SKM-1 treated with dmso at 0.1 percent for 144 hours (cell line): ENCODE measurements at regions not wholly inside any gene's neighbourhood (a gene's known extent, or its start where the extent isn't known, plus 50 kb on each side); places are given as distances from the start of the nearest gene placed in this dataset.
"Not testable (repeated sequence)": the region's sequence is repeated elsewhere in the genome, so short reads cannot be mapped to it uniquely, and the experiment has no call there.

Experiments
- DNase-seq: peaks from one replicate; lab custom pipeline; 2025; ENCODE audit not compliant: unreplicated experiment; lab: John Stamatoyannopoulos, UW

DNA sequence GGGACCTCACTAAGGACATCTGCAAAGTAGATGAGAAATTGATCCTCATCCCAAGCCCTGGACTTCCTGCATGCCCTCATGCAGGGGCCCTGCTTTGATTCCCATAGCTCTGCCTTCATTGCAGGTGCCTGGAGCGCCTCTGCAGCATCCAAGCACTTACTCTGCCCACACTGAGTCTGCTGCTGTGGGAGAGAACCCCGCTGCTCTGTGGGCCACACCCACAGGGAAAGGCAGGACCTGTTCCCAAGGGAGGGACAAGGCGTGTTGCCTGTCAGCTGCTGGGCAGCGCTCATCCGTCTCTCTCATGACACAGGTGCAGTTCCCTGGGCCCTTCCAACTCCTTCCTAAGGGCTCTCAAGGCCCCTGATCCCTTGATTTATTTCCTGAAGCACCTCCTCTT, 266.8 kb upstream of the SMIM21 start:
- no peak for DNase-seq

DNA sequence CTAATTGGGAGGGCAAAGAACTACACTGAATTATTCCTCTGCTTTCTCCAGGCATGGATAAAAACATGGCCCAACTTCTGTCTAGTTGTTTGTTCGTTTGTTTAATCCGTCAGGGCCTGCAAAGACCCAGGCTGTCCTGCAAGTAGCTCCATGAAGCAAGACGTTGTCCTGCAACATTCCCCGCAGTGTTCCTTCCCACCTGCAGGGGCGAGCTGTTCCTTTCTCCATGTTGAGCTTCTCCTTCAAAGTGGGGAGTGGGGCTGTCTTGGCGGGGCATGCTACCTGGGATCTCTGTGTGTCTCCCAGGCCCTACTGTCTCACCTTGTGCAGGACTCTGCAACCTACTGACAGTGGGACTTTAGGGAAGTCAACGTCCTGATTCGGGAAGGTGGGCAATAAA, 264.0 kb upstream of the SMIM21 start:
- DNase-seq = no peak

DNA sequence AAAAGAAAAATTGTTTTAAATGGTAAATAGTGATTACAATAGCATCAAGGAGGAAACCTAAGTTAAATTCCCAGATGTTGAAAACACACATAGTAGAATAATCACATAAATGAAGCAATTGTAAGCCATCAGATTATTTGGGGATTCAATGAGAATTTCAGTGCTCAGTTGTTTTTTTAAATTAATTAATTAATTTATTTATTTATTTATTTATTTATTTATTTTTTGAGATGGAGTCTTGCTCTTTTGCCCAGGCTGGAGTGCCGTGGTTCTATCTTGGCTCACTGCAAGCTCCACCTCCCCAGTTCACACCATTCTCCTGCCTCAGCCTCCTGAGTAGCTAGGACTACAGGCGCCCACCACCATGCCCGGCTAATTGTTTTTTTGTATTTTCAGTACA, 262.8 kb upstream of the SMIM21 start:
- DNase-seq = not testable (repeated sequence)

DNA sequence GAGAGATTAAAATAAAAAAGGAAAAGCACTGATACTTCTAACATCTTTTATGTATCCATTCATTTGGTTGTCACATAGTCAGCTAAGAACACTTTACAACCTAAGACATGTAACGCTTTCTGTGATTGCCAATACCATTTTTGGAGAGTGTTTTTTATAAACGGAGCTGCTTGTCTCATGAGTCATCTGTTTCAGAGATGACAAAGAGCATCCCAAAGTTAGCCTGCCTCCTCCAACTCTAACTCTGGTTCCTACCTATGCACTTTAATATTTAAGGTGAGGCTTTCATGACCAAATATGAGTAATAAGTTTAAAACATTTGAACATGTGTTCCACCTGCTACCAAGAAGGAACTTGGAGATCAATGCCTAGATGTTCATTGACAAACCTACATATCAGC, 260.1 kb upstream of the SMIM21 start:
- no peak for DNase-seq

DNA sequence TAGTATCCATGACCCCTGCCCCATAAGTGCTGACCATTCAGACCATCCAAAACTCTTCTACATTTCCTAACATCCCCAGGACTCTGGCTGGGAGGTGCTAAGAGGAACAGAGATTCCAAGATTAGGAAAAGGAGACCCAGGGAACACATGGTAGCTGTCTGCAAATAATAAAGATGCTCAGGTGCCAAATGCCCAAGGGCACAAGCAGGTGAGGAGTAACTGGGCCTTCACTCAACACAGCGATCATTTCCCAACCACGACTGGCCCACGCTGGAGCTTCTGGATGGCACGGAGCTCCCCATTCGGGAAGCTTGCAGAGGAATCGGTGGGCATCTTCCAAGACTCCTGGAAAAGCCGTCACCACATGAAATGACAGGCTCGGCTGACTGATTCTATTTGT, 255.9 kb upstream of the SMIM21 start:
- DNase-seq = no peak

DNA sequence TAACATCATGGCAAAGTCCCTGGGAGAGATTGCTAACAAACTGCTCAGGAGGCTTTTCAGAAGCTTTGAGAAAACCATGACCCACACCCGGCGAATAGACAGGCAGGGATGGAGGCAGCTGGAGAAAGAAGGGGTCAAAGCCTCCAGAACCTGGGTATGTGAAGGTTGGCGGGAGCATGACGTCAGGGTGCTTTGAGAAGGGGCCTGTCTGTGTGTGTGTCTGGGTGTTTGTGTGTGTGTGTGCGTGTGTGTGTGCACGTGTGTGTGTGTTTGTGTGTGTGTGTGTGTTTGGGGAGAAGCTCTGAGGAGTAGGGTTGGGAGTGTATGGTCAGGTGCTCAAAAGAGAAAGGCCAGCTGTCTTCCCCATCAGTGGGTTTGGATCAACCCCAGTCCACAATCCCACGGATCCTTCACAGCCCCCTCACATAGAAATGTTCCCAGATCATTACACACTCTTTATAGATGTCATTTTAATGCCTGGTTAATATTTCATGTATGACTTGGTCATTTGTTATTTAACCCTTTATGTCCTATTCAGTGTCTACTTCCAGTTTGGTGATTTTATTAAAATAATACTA, 254.1 kb upstream of the SMIM21 start:
- no peak for DNase-seq

DNA sequence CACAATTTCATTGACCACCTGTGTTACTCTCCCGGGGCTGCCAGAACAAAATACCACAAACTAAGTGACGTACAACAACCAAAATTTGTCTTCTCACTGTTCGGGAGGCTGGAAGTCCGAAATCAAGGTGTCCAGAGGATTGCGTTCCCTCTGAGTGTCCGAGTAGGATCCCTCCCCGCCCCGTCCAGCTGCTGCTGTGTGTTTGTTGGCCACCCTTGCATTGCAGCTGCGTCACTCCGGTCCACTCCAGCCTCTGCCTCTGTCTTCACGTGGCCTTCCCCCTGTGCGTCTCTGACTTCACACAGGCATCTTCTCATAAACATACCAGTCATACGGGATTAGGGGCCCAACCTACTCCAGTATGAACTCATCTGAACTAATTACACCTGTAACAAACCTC, 251.8 kb upstream of the SMIM21 start:
- DNase-seq = no peak

DNA sequence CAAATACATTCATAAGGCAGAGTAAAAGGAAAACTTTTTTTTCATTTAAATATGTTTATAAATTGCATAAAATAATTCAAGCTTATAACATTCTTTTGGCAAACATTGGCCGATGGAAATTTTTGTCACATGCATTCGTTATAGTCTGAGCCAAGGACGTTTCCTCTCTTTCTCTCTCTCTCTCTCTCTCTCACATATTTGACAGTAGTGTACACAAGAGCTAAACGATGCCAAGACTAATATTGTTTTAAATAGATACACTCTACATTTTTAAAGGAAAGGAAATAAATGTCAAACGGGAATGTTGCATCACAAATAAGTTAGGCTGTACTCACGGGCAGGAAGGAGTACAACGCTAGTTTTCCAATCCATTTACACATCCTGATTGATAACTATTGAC, 251.1 kb upstream of the SMIM21 start:
- DNase-seq = no peak

DNA sequence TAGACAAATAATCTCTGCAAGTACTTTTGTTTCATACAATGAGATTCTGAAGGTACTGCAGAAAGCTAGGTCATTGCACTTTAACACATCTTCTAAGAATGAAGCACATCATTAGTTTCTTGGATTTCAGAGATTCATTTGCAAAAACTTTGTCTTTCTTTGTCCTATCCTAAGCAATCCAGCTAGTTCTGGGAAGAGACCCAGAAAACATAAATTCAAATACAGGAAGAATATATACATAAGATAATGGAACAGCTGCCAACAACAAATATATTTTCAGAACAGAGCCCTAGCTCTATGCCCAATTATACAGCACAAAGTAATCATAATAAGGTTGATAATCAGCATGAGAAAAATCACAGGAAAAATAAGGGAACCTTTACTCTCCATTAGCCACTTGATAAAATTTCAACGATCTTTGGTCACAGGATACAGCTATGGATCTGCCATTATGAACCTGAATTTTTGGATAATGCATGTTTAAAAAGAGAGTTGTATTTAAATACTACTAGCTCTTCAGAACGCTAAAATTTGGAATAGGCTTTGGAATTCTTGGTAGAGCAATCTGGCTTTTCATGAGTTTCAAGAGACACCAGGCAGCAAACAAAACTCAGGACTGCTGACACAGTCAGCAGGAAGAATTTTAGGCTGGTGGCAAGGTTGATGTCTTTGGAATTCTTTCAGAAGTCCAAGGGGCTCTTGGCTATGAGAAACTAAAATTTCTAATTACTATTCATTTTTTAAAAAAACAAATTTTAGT, 250.4 kb upstream of the SMIM21 start:
- DNase-seq = no peak

DNA sequence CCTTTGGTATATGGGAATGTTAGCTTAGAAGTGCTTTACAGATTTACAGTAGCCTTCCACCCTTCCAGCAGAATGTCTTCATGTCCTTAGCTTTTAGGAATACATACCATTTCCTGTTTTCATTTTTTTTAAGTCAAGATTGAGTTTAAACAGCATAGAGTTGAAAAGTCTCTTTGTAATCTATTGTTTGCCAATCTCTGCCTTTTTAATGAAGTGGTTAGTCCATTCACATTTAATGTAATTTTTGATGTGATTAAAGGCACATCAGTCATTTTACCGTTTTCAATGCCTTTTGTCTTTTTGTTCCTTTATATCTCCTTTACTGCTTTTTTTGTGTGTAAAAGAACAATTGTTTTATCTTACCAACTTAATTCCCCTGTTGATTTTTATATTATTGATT, 233.4 kb upstream of the SMIM21 start:
- no peak for DNase-seq

DNA sequence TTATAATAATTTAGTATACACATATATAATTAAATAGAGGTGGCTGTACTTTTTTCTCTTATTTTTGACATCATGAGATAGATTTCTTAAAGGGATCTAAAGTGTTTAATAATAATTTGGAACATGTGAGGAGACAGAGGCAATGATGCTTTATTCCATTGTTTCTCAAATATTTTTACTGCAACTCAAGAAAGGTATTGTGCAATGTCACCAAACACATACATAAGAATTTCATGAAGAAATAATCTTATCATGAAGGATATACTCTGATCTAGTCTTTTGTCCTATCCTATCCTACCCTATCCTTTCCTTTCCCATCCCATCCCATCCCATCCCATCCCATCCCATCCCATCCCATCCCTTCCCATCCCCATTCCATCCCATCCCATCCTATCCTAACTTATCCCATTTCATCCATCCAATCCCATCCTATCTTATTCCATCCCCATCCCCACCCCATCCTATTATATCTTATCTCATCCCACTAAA, 232.1 kb upstream of the SMIM21 start:
- DNase-seq = no peak

DNA sequence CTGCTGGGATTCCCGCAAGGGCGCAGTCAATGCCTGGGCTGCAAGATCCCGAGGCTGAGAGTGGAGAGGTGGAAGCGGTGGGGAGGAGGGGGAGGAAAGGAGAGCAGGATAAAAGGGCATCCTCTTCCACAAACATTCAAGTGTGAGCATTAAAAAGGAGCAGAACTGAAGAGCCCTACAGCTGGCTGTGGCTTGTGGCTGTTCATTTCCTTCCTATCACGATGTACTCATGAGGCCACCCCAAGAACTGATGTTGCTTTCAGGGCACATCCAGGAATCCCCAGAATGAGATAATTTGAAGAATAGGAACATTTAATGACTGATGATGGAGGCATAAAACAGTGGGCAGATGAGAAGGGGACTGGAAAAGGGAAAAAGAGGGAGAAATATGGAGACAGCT, 230.8 kb upstream of the SMIM21 start:
- DNase-seq = no peak

DNA sequence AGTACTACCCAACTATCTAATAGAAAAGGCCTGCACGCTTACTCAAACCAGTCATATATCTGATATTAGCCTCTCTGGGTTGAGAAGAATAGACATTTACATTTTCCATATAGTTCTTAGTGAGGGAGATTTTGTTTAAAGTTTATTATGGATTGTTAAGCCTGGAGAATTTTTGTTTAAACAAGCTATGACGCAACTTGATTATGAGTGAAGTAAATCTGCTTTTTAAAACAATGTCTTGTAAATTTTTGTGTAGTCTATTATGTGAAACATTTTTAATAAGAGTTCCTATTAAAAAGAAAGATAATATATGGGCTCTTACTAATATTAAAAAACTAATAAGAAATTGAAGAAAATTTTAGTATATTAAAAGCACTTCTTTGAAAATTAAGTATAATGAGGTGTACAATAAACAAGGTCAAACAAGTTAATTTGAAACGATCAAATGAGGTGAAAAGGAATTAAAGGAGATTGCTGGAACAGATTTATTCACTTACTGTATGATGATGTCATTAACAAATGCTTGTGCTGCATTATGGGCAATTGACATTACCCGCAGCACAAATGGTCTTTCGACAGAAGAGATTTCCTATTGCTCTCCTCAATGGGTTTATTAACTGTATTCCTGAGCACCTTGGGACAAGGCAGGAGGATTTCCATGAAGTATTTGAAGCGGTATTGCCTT, 229.2 kb upstream of the SMIM21 start:
- DNase-seq = no peak

DNA sequence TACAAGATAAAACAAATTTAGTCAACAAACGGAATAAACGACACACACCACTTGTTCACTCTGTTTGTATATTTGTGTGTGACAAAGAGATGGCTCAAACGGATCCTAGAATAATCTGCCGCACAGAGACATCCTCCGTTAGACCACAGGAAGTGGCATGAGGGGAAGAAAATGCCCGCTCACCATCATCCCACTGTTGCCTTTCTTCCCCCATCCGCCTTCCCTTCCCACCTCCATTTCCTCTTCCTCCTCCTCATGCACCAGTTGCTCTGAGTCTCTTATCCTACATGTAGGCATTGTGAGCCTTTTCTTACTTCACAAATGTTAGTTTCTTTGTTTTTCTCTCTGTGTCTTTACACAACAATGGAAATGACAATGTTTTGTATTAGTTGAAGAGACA, 228.5 kb upstream of the SMIM21 start:
- DNase-seq = no peak

DNA sequence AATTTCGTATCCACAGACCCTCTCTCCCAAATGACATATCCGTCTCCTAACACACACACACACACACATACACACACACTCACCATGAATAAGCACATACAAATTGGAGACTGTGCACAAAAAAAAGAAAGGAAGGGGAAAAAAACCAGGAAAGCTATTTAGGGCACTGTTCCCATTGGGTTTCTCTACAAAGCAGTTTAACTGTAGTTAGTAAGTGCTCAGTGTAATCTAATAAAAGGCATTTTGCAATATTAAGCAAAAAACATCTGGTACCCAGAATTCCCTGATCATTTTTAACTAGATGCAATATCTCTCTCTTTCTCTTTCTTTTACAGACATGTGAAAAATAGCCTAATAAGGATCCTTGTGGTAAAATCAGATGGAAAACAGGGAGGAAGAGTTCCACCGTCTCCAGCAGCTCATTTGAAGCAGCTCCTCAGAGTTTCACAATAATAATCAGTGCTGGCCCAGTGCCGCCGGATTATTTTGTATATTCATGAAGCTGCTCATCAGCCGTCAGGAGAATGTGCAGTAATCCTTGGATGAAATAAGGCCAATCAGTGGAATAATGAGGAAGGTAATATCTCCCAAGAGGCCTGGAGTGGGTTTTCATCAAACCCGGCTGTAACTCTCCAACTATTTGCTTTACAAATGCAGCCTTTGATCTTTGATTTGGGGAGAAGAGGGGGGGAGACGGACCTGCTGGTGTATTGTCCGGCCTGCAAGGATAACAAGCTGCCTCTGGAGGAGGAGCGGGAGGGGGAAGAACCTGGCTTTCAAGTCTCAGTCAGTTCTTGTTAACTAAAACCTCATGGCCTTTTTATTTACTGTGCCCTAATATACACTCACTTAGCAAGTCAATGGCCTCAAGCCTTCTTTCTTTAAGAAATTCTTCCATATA, 227.6 kb upstream of the SMIM21 start:
- DNase-seq = no peak

DNA sequence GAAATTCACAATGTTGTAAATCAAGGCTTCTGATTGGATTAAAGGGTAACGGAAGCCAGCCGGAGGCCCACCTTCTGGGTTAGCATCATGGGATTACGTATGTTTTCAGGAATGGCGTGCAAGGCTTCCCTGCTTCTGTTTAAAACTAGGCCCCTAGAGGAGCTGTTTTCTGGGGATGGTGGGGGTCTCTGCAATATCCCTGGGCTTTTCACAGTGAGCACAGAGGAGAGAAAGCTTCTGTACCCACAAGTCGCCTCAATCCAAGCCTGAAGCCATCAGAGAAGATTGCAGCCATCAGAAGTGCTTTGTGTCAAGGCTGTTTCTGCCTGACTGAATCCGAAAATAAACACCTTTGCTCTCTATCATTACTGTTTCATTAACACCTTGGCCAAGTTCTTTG, 226.9 kb upstream of the SMIM21 start:
- DNase-seq = no peak

DNA sequence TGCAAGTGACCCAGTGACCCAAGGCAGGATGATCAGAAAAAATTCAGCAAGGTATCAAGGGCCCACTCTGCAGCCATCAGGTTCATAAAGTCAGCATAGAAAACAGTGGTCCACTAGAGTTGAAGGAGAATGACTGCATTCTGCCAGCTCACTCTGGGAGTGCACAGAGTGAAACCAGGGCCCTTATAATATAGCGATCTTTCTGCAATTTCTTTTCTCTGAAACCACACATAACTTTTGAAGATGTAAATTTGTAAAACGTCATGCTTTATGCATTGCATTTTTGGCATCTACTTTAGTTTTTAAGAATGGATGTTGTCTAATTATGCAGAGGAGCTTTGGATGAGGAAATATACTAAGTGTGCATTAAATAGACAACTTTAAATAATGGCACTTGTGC, 225.0 kb upstream of the SMIM21 start:
- no peak for DNase-seq

DNA sequence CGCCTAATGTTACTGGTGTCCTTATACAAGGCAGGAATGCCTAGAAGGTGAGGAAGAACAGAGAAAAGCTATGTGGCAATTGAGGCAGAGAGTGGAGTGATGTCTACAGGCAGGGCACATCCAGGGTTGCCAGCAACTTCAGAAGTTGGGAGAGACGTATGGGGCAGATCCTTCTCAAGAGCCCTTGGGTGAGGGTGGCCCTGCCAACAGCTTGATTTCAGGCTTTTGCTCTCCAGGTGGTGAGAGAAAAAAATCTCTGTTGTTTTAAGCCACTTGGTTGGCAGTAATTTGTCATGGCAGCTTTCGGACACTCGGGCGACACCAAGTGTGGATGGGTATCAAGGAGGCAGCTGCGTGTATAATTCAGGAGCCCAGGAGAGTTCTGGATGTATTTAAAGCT, 217.4 kb upstream of the SMIM21 start:
- DNase-seq = no peak

DNA sequence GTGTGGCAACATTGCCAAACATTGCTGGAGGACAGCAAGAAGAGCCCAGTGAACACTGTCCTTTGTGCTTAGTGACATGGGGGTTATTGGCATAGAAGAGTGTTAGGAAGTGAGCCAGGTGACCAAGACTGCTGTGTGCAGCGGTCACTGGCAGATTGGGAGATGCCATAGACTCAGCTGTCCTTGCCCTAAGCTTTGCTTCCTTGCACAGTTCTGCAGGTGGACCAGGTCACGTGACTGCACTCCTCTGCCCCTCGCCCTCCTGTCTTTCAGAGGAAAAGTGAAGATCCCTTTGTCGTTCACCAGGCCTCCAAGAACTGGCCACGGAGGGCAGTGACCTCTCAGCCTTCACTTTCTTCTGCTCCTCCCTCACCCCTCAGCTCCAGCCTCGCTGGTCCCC, 215.6 kb upstream of the SMIM21 start:
- no peak for DNase-seq

DNA sequence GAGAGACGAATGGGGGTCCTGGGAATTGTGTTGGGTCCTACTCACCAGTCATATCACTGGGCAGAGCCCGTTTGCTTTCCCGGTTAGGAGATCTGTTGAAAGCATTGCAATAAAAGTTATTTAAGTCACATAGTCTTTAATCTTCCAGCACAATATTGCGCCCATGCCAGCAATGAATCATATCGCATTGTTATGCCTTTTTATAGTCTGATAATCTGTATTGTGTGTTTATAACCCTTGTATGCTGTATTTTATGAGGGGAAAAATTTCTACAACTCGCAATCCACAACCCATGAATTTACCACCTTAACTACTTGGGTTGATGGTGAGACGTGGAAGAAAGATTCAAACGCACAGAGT, 211.9 kb upstream of the SMIM21 start:
- DNase-seq = no peak

DNA sequence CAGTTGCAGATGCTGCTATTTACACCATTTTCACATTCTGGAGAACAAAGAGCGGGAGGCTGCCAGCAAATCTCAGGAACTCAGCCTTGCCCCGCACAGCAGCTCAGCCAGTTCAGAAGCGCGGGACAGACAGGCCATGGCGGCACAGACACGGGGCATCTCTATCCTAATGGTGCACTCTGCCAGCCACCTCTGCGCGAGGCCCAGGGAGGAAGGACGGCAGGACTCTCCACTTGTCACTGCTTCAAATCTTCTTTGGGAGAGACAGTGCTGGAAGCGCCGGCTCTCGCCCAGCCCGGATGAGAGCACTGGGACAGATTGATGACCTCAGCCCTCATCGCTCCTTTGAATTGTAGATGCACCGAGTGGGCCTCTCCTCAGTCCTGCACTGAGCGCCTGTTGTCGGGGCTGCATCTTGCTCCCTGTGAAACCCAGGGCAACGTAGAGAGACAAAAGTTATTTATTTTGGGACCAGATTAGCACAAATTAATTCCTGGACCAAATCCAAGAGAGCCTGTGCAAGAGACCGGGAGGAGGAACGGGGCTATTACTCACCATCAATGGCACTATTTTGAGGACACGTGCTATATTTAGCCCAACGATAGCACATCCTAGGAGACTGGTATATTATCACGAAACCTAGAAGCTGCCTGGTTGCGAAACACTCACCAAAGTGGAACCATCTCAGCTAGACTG, 211.4 kb upstream of the SMIM21 start:
- DNase-seq = no peak
